Mesothelial cell of epicardium (in vitro differentiated cells): ENCODE measurements at regions not wholly inside any gene's neighbourhood (a gene's known extent, or its start where the extent isn't known, plus 50 kb on each side); places are given as distances from the start of the nearest gene placed in this dataset.

ENCODE experiments used
- DNase-seq, 2 experiments: peaks; one replicate each; pipeline ENCODE4 v3.0.0; 2021; ENCODE audit warnings: low spot score in 2 of 2; ENCODE audit not compliant: unreplicated experiment in 2 of 2
- H3K27ac Mint-ChIP-seq: 2 replicates; pipeline ENCODE4 v1.8.0; 2021; ENCODE audit warnings: mixed read lengths
- H3K27me3 Mint-ChIP-seq: 2 replicates; pipeline ENCODE4 v1.8.0; 2021; ENCODE audit warnings: low read depth, mixed read lengths
- H3K36me3 Mint-ChIP-seq: 2 replicates; pipeline ENCODE4 v1.8.0; 2021; ENCODE audit warnings: mixed read lengths
- H3K4me1 Mint-ChIP-seq: 2 replicates; pipeline ENCODE4 v1.8.0; 2021; ENCODE audit warnings: mixed read lengths
- H3K4me3 Mint-ChIP-seq: 2 replicates; pipeline ENCODE4 v1.8.0; 2021; ENCODE audit warnings: mild to moderate bottlenecking, moderate library complexity, mixed read lengths
- H3K9me3 Mint-ChIP-seq: 2 replicates; pipeline ENCODE4 v1.8.0; 2021; ENCODE audit warnings: mixed read lengths
- CTCF ChIP-seq: fragments of 200-600 bp; sonication (generic); IDR thresholded peaks from one replicate; pipeline ENCODE4 v1.5.0; 2021; ENCODE audit warnings: antibody characterized with exemption; ENCODE audit not compliant: unreplicated experiment

GRCh38 chr3:106185949-106186348 is 317.1 kb upstream of the CBLB start:
- no peak overlapping the region for H3K27ac Mint-ChIP-seq
- no peak for TF ChIP-seq CTCF
- no peaks in the 10 kb centered on the region for H3K36me3 Mint-ChIP-seq
- no peaks in the 10 kb centered on the region for H3K9me3 Mint-ChIP-seq
- H3K27me3 Mint-ChIP-seq = no peaks in the 10 kb centered on the region
- H3K4me3 Mint-ChIP-seq = no peak overlapping the region
- DNase-seq = no peak
- H3K4me1 Mint-ChIP-seq = peaks cover 17% of the 10 kb centered on the region

GRCh38 chr3:106190296-106190695 is 321.5 kb upstream of the CBLB start:
- no peaks in the 10 kb centered on the region for H3K36me3 Mint-ChIP-seq
- no peak overlapping the region for H3K4me3 Mint-ChIP-seq
- H3K4me1 Mint-ChIP-seq = no peaks in the 10 kb centered on the region
- DNase-seq = no peak
- TF ChIP-seq CTCF = no peak
- H3K27ac Mint-ChIP-seq = no peak overlapping the region
- H3K9me3 Mint-ChIP-seq = peaks cover 9% of the 10 kb centered on the region
- H3K27me3 Mint-ChIP-seq = no peaks in the 10 kb centered on the region

GRCh38 chr3:106191211-106191610 is 322.4 kb upstream of the CBLB start:
- no peaks in the 10 kb centered on the region for H3K4me1 Mint-ChIP-seq
- DNase-seq = no peak
- no peak overlapping the region for H3K27ac Mint-ChIP-seq
- peaks cover 9% of the 10 kb centered on the region for H3K9me3 Mint-ChIP-seq
- H3K4me3 Mint-ChIP-seq = no peak overlapping the region
- no peak for TF ChIP-seq CTCF
- H3K36me3 Mint-ChIP-seq = no peaks in the 10 kb centered on the region
- H3K27me3 Mint-ChIP-seq = no peaks in the 10 kb centered on the region

- TF ChIP-seq CTCF = no peak
- Mint-ChIP-seq H3K4me3 (no peak overlapping the region), H3K4me1 (no peaks in the 10 kb centered on the region), H3K27ac (no peak overlapping the region), H3K36me3 (no peaks in the 10 kb centered on the region), H3K9me3 (peaks cover 13% of the 10 kb centered on the region), H3K27me3 (no peaks in the 10 kb centered on the region)
- DNase-seq = no peak
Observed at GRCh38 chr3:106191913-106192312, 323.1 kb upstream of the CBLB start.

GRCh38 chr3:106193876-106194275 is 325.1 kb upstream of the CBLB start:
- Mint-ChIP-seq H3K9me3 (peaks cover 19% of the 10 kb centered on the region), H3K4me1 (peaks cover 12% of the 10 kb centered on the region), H3K27me3 (no peaks in the 10 kb centered on the region), H3K27ac (no peak overlapping the region), H3K36me3 (no peaks in the 10 kb centered on the region), H3K4me3 (no peak overlapping the region)
- no peak for DNase-seq
- no peak for TF ChIP-seq CTCF

- TF ChIP-seq CTCF = no peak
- peaks cover 15% of the 10 kb centered on the region for H3K4me1 Mint-ChIP-seq
- peaks cover 19% of the 10 kb centered on the region for H3K9me3 Mint-ChIP-seq
- H3K27ac Mint-ChIP-seq = no peak overlapping the region
- no peaks in the 10 kb centered on the region for H3K36me3 Mint-ChIP-seq
- H3K4me3 Mint-ChIP-seq = no peak overlapping the region
- H3K27me3 Mint-ChIP-seq = no peaks in the 10 kb centered on the region
- DNase-seq = no peak
Observed at GRCh38 chr3:106194726-106195125, 325.9 kb upstream of the CBLB start.
